SK-N-SH (cell line): ENCODE measurements at regions not wholly inside any gene's neighbourhood (a gene's known extent, or its start where the extent isn't known, plus 50 kb on each side); places are given as distances from the start of the nearest gene placed in this dataset.

Experiments
- CTCF ChIA-PET: fragments of 300-600, 350-600 bp; formaldehyde crosslinking; extraction: SDS; loops from one replicate; lab custom pipeline; 2021; lab: Yijun Ruan, JAX
- POLR2A ChIA-PET: fragments of 350-600 bp; sonication (Branson Sonifier 250); formaldehyde crosslinking; extraction: SDS; loops from one replicate; lab custom pipeline; 2020; ENCODE audit warnings: antibody characterized with exemption, inconsistent platforms; lab: Yijun Ruan, JAX
- DNase-seq: peaks from one replicate; pipeline ENCODE4 v3.0.0; 2012
- H2AFZ ChIP-seq: fragments of 200-600 bp; sonication (generic); 2 replicates; pipeline ENCODE4 v1.8.1; 2016; ENCODE audit warnings: antibody characterized with exemption, mild to moderate bottlenecking, low read depth
- H3F3A ChIP-seq: fragments of 200-600 bp; sonication (generic); replicated peaks from 2 replicates; pipeline ENCODE3; 2016; ENCODE audit warnings: antibody characterized with exemption, mild to moderate bottlenecking; ENCODE audit not compliant: insufficient read depth
- H3K27ac ChIP-seq, 2 experiments: fragments of 200-500 bp in 1 of 2; fragments of 200-600 bp in 1 of 2; sonication (Bioruptor generic) in 1 of 2; sonication (generic), shearing (Covaris generic) in 1 of 2; 2 replicates each; pipeline versions ENCODE4 v1.5.1 to v1.6.1; 2014 to 2016; ENCODE audit warnings: low read depth in 2 of 2, inconsistent platforms in 1 of 2, low read length in 1 of 2, mild to moderate bottlenecking in 1 of 2, mixed read lengths in 1 of 2
- H3K27me3 ChIP-seq: fragments of 200-600 bp; sonication (generic), shearing (Covaris generic); 2 replicates; pipeline ENCODE4 v1.6.1; 2016; ENCODE audit warnings: mixed run types; ENCODE audit not compliant: insufficient read depth
- H3K36me3 ChIP-seq, 2 experiments: fragments of 200-500 bp in 1 of 2; fragments of 200-600 bp in 1 of 2; sonication (Bioruptor generic) in 1 of 2; sonication (generic) in 1 of 2; replicated peaks in 1 of 2; 2 replicates each; pipeline versions ENCODE3 to v1.5.1; 2014 to 2016; ENCODE audit warnings: low read length in 1 of 2, mild to moderate bottlenecking in 1 of 2; ENCODE audit not compliant: insufficient read depth in 2 of 2, control insufficient read depth in 1 of 2
- H3K4me1 ChIP-seq, 2 experiments: fragments of 200-500 bp in 1 of 2; fragments of 200-600 bp in 1 of 2; sonication (Bioruptor generic) in 1 of 2; sonication (generic), shearing (Covaris generic) in 1 of 2; 2 replicates each; pipeline versions ENCODE4 v1.5.1 to v1.6.1; 2014 to 2016; ENCODE audit warnings: low read depth in 1 of 2, low read length in 1 of 2, mixed run types in 1 of 2; ENCODE audit not compliant: insufficient read depth in 2 of 2, control insufficient read depth in 1 of 2
- H3K4me2 ChIP-seq: fragments of 200-600 bp; sonication (generic), shearing (Covaris generic); 2 replicates; pipeline ENCODE4 v1.6.1; 2017; ENCODE audit warnings: mixed run types
- H3K4me3 ChIP-seq, 2 experiments: fragments of 200-500 bp in 1 of 2; fragments of 200-600 bp in 1 of 2; sonication (Bioruptor generic) in 1 of 2; sonication (generic), shearing (Covaris generic) in 1 of 2; 2 replicates each; pipeline versions ENCODE4 v1.5.1 to v1.8.1; 2014 to 2016; ENCODE audit warnings: low read depth in 2 of 2, inconsistent platforms in 1 of 2, low read length in 1 of 2, mild to moderate bottlenecking in 1 of 2, mixed read lengths in 1 of 2, moderate library complexity in 1 of 2
- H3K79me2 ChIP-seq: fragments of 200-600 bp; sonication (generic); 2 replicates; pipeline ENCODE4 v1.8.1; 2017; ENCODE audit warnings: mild to moderate bottlenecking; ENCODE audit not compliant: insufficient read depth
- H3K9ac ChIP-seq: fragments of 200-600 bp; sonication (generic); 2 replicates; pipeline ENCODE4 v1.6.1; 2017; ENCODE audit warnings: mixed run types
- H3K9me2 ChIP-seq: fragments of 200-600 bp; sonication (generic); 2 replicates; pipeline ENCODE4 v1.6.1; 2017; ENCODE audit warnings: mixed run types
- H3K9me3 ChIP-seq: fragments of 200-600 bp; sonication (generic); 2 replicates; pipeline ENCODE4 v1.6.1; 2017; ENCODE audit warnings: mixed run types, mild to moderate bottlenecking, moderate library complexity
- H4K20me1 ChIP-seq: fragments of 200-600 bp; sonication (generic); 2 replicates; pipeline ENCODE4 v1.6.1; 2017; ENCODE audit warnings: mild to moderate bottlenecking, mixed run types; ENCODE audit not compliant: insufficient read depth
- CTCF ChIP-seq: fragments of 200-600 bp; sonication (generic); IDR thresholded peaks from 2 replicates; pipeline ENCODE4 v1.6.1; 2017; ENCODE audit warnings: antibody characterized with exemption, mild to moderate bottlenecking, moderate library complexity
- ELF1 ChIP-seq: IDR thresholded peaks from 2 replicates; pipeline ENCODE4 v1.4.0; 2012
- EP300 ChIP-seq, 2 experiments: IDR thresholded peaks; 2 replicates each; pipeline versions ENCODE4 v1.4.0 to v1.6.1; 2012; ENCODE audit warnings: borderline replicate concordance in 1 of 2, low read depth in 1 of 2, low read length in 1 of 2
- FOXJ3 ChIP-seq: sonication (generic); formaldehyde crosslinking; IDR thresholded peaks from 2 replicates; pipeline ENCODE4 v1.5.1; 2020; ENCODE audit warnings: mild to moderate bottlenecking, missing genetic modification reagents
- GATA2 ChIP-seq: sonication (generic); formaldehyde crosslinking; IDR thresholded peaks from 2 replicates; pipeline ENCODE4 v1.5.0; 2020; ENCODE audit warnings: mild to moderate bottlenecking, missing genetic modification reagents
- JUND ChIP-seq: IDR thresholded peaks from 2 replicates; pipeline ENCODE4 v1.4.0; 2012
- MEF2A ChIP-seq: IDR thresholded peaks from 2 replicates; pipeline ENCODE4 v1.4.0; 2012; ENCODE audit warnings: low read depth, borderline replicate concordance
- MXI1 ChIP-seq: IDR thresholded peaks from 2 replicates; pipeline ENCODE4 v1.6.1; 2012; ENCODE audit warnings: mild to moderate bottlenecking, low read depth, low read length, improper control_type of control experiment
- RAD21 ChIP-seq: IDR thresholded peaks from 2 replicates; pipeline ENCODE4 v1.6.1; 2012; ENCODE audit warnings: mild to moderate bottlenecking, low read length
- RCOR1 ChIP-seq: fragments of 150-350 bp; IDR thresholded peaks from 2 replicates; pipeline ENCODE4 v1.6.1; 2017; ENCODE audit warnings: antibody characterized with exemption, low read length
- REST ChIP-seq: IDR thresholded peaks from 2 replicates; pipeline ENCODE4 v1.6.1; 2012; ENCODE audit warnings: mild to moderate bottlenecking, low read depth, low read length, moderate library complexity
- RFX5 ChIP-seq: IDR thresholded peaks from 2 replicates; pipeline ENCODE4 v1.6.1; 2012; ENCODE audit warnings: mild to moderate bottlenecking, improper control_type of control experiment, low read length
- RXRA ChIP-seq: IDR thresholded peaks from 2 replicates; pipeline ENCODE4 v1.4.0; 2012; ENCODE audit warnings: low read depth, mild to moderate bottlenecking, borderline replicate concordance
- SIN3A ChIP-seq: IDR thresholded peaks from 2 replicates; pipeline ENCODE4 v1.6.1; 2012; ENCODE audit warnings: low read depth, mild to moderate bottlenecking, low read length, moderate library complexity, borderline replicate concordance
- SMC3 ChIP-seq: IDR thresholded peaks from 2 replicates; pipeline ENCODE4 v1.6.1; 2012; ENCODE audit warnings: low read depth, low read length, improper control_type of control experiment
- TCF12 ChIP-seq: IDR thresholded peaks from 2 replicates; pipeline ENCODE4 v1.4.0; 2012
- USF2 ChIP-seq: fragments of 150-350 bp; IDR thresholded peaks from 2 replicates; pipeline ENCODE4 v1.6.1; 2017; ENCODE audit warnings: antibody characterized with exemption, low read length, low read depth, borderline replicate concordance
- TF ChIP-seq, protein P1 (sequence below): IDR thresholded peaks from 2 replicates; pipeline ENCODE4; 2012
- TF ChIP-seq, protein P2 (sequence below): IDR thresholded peaks from 2 replicates; pipeline ENCODE4 v1.4.0; 2012; ENCODE audit warnings: low read depth, borderline replicate concordance

GRCh38 chr14:55734731-55735130 is 154.7 kb downstream of the KTN1 start:
- no peaks in the 10 kb centered on the region for H3K9me3 ChIP-seq
- no peak overlapping the region for H3K9ac ChIP-seq
- no peaks in the 10 kb centered on the region for H3K79me2 ChIP-seq
- H3K27ac ChIP-seq: no peak overlapping the region
- H3K9me2 ChIP-seq: no peaks in the 10 kb centered on the region
- H3F3A ChIP-seq: no peaks in the 10 kb centered on the region
- H4K20me1 ChIP-seq: no peaks in the 10 kb centered on the region
- H3K4me3 ChIP-seq: no peak overlapping the region
- TF ChIP-seq CTCF (no peak), TCF12 (no peak), RXRA (no peak), ELF1 (no peak), MXI1 (no peak), RFX5 (no peak), SIN3A (no peak), GATA2 (no peak), FOXJ3 (no peak), USF2 (no peak), MEF2A (no peak), SMC3 (no peak), RCOR1 (no peak), RAD21 (no peak), REST (no peak), EP300 (IDR thresholded peaks at IDR 0.05; ENCODE audit: borderline replicate concordance in 1 of 2, low read depth in 1 of 2, low read length in 1 of 2) (no peak), JUND (no peak)
- TF ChIP-seq, protein P1, sequence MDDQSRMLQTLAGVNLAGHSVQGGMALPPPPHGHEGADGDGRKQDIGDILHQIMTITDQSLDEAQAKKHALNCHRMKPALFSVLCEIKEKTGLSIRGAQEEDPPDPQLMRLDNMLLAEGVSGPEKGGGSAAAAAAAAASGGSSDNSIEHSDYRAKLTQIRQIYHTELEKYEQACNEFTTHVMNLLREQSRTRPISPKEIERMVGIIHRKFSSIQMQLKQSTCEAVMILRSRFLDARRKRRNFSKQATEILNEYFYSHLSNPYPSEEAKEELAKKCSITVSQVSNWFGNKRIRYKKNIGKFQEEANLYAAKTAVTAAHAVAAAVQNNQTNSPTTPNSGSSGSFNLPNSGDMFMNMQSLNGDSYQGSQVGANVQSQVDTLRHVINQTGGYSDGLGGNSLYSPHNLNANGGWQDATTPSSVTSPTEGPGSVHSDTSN: no peak
- TF ChIP-seq, protein P2, sequence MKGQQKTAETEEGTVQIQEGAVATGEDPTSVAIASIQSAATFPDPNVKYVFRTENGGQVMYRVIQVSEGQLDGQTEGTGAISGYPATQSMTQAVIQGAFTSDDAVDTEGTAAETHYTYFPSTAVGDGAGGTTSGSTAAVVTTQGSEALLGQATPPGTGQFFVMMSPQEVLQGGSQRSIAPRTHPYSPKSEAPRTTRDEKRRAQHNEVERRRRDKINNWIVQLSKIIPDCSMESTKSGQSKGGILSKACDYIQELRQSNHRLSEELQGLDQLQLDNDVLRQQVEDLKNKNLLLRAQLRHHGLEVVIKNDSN: no peak
- ChIA-PET CTCF (no interaction called here), POLR2A (no interaction called here)
- no peak for DNase-seq
- no peaks in the 10 kb centered on the region for H3K36me3 ChIP-seq
- no peaks in the 10 kb centered on the region for H3K4me1 ChIP-seq
- H3K27me3 ChIP-seq: no peaks in the 10 kb centered on the region
- H2AFZ ChIP-seq: no peak overlapping the region
- H3K4me2 ChIP-seq: no peak overlapping the region
